ENCODE measurements at regions not wholly inside any gene's neighbourhood (a gene's known extent, or its start where the extent isn't known, plus 50 kb on each side); places are given as distances from the start of the nearest gene placed in this dataset.
"Not testable (repeated sequence)": the region's sequence is repeated elsewhere in the genome, so short reads cannot be mapped to it uniquely, and the experiment has no call there.

DNA sequence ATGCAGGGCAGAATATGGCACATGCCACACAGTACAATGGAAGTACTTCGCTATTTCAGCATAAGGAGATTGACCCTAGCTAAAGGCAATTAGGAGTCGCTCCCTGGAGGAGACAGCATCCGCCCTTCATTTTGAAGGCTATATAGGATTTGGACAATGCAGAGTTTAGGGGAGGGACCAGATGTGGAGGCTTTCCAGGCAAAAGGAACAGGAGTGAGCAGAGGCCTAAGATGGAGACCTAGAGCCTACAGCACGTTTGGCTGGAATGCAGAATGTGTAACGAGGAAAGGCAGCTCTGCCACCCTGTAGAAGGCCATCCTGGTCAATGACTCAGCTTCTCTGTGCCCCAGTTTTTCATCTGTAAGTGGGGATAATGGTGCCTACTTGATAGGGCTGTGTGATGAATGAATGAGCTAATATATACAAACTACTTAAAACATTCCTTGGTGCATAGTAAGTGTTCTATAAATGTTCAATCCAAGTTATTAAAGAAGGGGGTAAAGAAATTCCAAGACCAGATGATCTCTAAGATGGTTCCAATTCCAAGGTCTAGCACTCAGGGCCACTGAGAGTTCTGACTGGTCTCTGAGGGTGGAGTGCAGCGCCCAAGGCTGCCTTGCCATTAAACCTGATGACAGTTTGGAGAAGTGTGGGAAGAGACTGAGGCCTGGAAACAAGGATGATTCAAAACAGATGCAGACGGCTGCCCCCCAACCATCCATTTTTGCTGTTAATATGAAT, 54.3 kb upstream of the FRMD6 start:
- no peak for DNase-seq

DNA sequence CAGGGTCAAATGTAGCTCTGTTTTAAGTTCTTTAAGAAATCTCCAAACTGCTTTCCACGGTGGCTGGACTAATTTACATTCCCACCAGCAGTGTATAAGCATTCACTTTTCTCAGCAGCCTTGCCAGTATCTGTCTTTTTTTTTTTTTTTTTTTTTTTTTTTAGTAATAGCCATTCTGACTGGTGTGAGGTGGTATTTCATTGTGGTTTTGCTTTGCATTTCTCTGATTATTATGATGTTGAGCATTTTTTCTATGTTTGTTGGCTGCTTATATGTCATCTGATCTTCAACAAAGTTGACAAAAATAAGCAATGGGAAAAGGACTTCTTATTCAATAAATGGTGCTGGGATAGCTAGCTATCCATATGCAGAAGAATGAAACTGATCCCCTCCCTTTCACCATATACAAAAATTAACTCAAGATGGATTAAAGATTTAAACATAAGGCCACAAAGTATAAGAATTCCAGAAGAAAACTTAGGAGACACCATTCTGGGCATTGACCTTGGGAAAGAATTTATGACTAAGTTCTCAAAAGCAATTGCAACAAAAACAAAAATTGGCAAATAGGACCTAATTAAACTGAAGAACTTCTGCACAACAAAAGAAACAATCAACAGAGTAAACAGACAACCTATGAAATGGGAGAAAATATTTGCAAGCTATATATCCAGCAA, 52.6 kb upstream of the FRMD6 start:
- not testable (repeated sequence) for DNase-seq

DNA sequence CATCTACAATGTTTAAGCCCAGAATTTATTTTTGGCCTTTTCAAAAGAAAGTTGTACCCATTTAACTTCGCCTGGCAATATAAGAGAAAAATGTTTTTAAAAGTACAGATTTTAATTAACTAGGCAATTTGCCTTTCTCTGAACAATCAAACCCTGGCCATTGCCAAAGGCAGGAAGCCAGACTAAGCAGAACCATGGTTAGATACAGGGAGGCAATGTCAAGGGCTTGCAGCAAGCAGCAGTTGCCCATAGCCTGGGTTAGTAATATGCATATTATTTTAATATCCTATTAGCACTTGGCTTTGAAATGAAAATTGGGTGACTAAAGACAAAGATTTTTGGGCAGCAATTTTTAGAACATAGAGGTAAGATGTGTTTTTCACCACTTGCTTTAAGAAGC, 51.1 kb upstream of the FRMD6 start:
- DNase-seq = no peak

Measured in NCI-H187 (cell line).